ENCODE measurements at regions not wholly inside any gene's neighbourhood (a gene's known extent, or its start where the extent isn't known, plus 50 kb on each side); places are given as distances from the start of the nearest gene placed in this dataset.

DNA sequence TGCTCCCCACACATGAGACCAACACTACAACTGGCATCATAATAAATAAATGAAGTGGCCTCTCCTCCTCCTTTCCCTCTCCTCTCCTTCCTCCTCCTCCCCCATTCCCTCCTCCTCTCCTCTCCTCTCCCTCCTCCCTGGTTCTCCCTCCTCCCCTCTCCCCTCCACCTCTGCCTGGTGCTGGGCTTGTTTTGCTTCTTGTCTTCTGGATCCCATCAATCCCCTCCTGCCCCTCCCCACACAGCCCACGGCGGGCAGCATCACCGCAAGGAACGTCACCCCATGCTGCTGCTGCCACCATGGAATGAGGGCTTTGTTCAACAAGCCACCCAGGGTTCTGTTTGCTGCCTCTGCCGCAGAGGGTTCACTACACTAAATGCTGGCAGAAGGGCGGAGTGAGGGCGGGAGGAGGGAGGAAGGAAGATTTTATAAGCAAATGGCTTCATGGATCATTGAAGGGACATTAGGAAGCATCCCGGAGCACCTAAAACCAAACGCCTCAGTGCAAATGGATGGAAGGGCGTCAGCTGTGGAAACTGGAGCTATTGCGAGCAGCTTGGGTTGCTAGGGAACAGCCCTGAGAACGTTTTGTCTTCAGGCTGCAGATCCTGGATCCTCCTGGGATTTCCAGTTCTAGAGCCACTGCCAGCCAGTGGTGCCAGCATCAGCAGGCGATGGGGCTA is 379.7 kb upstream of the ZMIZ1 start:
- H3K27me3 ChIP-seq = no peaks in the 10 kb centered on the region
- H3K9me3 ChIP-seq = no peaks in the 10 kb centered on the region
- DNase-seq = no peak
- H3K36me3 ChIP-seq = no peaks in the 10 kb centered on the region
- H3K4me3 ChIP-seq = no peak overlapping the region

DNA sequence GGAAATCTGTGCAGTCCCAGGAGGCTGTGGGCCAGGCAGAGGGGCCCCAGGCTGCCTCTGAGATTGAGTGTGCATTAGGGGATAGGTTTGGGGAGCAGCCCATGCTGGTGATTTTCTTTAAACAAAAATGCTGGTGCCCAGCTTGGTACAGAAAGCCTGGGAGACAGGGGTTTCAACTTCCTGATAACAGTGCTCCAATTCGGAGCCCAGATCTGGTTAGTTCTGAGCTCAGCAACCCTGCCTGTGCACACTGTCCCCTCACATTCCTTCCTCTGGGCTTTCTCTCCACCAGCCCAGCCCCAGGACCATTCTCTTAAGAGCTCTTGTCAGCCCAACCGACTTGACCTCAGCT is 379.2 kb upstream of the ZMIZ1 start:
- Histone ChIP-seq H3K9me3 (no peaks in the 10 kb centered on the region), H3K27me3 (no peaks in the 10 kb centered on the region), H3K36me3 (no peaks in the 10 kb centered on the region), H3K4me3 (no peak overlapping the region)
- no peak for DNase-seq

DNA sequence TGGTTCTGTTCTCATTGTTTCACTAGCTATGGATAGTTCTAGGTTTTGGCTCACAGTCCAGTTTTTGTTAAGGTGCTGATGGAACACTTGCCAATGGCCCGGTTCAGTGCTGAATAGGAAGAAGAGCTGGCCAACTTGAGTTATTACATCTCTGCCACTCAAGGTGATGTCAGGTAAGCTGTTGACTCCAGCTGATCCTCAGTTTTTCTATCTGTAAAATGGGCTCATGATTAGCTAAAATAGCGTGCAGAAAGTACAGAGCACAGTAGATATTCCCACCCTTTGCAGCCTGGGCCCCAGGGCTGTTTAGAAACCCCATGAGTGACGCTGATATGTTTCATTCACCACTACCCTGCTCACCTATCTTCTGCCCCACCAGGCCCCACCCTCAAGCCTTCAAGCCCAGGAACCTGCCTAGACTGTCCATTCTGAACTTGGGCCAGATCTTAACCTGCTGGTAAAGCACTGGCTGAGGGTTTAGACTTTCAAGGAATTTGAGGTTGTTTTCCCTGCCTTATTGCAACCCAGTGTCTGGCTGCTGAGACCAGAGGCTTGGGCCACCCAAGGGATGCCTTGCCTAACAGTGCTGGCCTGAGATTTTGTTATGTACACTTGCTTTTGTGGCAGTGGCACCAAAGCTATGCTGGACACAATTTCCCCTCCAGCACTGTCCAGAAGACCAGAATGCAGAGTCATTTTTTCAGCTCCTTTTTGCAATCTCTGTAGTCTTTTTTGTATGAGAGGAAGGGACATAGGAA is 378.2 kb upstream of the ZMIZ1 start:
- DNase-seq = no peak
- Histone ChIP-seq H3K36me3 (no peaks in the 10 kb centered on the region), H3K4me3 (no peak overlapping the region), H3K27me3 (no peaks in the 10 kb centered on the region), H3K9me3 (no peaks in the 10 kb centered on the region)

DNA sequence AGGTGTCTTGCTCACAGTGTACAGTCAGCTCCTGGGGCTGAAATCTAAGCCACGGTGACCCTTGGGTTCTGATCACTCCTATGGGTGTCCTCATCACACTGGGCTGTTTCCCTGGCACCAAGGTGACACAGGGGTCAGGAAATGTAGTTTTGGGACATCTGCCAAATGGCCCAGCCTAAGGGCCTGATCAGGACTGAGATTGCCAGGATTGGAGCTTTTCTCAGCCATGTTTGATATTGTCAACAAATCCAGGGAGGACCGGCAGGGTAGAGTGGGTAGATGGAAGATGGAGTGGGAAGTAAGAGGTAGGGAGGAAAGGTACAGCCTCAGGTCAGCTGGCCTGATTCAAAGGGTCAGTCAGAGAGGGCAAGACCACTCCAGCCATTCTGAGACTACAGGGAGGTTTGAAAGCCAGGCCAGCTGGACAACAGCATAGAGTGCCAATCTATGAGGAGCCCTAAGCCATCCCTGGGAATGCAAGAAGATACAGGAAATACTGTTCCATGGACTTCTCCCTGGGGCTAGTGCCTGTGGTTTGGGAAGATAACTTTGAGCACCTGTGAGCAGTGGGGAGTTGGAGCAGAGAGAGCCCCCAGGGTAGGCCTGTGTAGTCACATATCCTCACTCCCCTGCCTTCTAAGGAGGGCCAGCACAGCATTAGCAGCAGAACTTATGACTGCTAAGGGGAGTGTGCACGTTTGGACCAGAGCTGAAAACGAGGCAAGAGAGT is 377.3 kb upstream of the ZMIZ1 start:
- Histone ChIP-seq H3K27me3 (no peaks in the 10 kb centered on the region), H3K4me3 (no peak overlapping the region), H3K36me3 (no peaks in the 10 kb centered on the region), H3K9me3 (no peaks in the 10 kb centered on the region)
- DNase-seq = no peak

DNA sequence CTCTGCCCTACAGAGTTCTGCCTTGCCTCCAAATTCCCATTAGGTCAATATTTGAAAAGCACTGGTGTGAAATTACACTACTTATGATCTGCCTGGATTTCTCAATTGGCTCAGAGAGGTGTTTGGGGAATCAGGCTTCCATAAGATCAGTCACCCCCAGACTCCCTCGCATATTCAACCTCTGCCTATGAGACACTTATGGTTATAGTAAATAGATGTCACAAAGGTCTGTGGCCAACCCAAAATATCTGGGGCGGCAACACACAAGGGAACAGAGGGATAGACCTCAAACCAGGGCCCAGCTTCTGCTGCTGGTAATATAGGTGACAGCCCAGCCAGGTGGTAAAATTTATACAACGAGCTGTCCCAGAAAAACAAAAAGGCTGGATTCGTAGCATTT is 376.7 kb upstream of the ZMIZ1 start:
- H3K4me3 ChIP-seq = no peak overlapping the region
- H3K27me3 ChIP-seq = no peaks in the 10 kb centered on the region
- no peaks in the 10 kb centered on the region for H3K9me3 ChIP-seq
- DNase-seq = no peak
- no peaks in the 10 kb centered on the region for H3K36me3 ChIP-seq

DNA sequence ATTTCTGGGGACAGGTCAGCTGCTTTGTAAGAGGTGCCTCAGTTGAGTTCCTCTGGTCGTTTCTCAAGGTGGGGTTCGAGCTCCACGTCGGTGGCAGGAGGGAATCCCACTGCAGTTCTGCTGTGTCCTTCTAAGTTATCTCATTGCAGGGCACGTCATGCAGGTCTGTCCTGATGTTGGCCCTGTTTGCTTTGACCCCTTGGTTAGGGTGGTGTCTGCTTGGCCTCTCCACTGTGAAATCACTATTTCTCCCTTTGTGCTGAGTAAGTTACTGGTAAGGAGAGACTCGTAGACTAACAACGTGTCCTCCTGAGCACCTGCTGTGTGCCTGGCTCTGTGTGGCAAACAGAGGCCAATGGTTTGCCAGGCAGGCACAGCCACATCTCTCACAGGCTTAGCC is 372.9 kb upstream of the ZMIZ1 start:
- Histone ChIP-seq H3K27me3 (no peaks in the 10 kb centered on the region), H3K9me3 (no peaks in the 10 kb centered on the region), H3K36me3 (no peaks in the 10 kb centered on the region), H3K4me3 (no peak overlapping the region)
- no peak for DNase-seq

DNA sequence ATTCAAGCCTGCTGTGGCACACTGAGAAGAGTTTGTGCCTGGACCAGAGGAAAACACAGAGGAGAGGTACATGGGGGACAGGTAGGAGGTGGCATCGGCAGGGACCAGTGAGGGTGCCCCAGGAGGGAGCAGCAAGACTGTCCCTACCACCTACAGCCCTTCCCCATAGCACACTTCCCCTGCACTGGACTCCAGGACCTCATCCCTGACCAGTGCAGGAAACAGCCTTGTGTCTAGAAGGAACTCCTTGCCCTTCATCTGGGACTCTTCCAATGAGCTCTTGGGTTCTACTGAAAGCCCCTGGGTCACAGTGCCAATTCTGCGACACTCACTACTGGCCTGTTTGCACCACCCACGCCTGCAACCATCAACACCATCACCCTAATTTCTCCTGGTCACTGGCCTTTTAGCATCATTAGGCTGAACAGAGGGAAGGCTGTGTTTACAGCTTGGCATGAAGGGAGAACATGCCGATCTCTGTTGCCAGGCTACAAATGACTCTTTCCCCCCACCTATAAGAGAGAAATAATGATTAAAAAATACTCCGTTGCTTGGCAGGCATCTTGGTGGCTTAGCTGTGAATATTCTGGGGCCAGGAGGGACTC is 371.9 kb upstream of the ZMIZ1 start:
- no peaks in the 10 kb centered on the region for H3K27me3 ChIP-seq
- DNase-seq = no peak
- H3K4me3 ChIP-seq = no peak overlapping the region
- no peaks in the 10 kb centered on the region for H3K9me3 ChIP-seq
- H3K36me3 ChIP-seq = no peaks in the 10 kb centered on the region

DNA sequence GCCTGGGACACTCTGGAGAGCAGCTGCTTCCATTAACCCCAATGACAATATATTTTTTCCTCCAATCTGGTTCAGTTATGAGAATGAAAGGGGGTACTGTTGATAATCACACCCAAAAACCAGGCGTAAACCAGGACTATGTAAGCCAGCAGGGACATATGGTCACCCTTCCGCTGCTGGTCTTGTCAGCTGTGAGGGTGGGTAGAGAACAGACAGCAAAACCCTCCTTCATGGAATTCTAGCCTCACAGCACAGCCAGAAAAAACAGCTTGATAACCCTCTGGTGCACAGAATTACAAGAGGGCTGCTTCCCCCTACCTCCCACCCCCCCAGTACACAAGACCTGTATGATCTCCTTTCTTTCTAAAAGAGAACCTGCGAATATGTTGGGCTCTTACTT is 368.8 kb upstream of the ZMIZ1 start:
- no peak overlapping the region for H3K4me3 ChIP-seq
- no peaks in the 10 kb centered on the region for H3K9me3 ChIP-seq
- H3K27me3 ChIP-seq = no peaks in the 10 kb centered on the region
- no peak for DNase-seq
- H3K36me3 ChIP-seq = no peaks in the 10 kb centered on the region

DNA sequence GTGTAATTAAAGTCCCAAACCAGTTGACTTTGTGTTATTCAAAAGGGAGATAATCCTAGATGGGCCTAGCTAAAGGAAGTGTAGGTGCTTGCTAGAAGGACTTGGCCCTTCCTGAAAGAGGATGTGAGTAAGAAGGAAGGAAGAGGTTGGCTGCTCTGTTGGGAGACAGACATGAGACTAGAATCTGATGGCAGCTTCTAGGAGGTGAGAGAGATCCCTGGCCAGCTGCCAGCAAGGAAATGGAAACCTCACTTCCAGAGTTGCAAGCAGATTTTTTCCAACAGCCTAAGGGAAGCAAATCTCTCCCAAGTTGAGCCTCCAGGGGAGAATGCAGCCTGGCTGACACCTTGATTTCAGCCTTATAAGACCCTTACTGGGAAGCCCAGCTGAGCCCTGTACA is 368.4 kb upstream of the ZMIZ1 start:
- no peaks in the 10 kb centered on the region for H3K36me3 ChIP-seq
- H3K27me3 ChIP-seq = no peaks in the 10 kb centered on the region
- DNase-seq = peak; percentile 55

DNA sequence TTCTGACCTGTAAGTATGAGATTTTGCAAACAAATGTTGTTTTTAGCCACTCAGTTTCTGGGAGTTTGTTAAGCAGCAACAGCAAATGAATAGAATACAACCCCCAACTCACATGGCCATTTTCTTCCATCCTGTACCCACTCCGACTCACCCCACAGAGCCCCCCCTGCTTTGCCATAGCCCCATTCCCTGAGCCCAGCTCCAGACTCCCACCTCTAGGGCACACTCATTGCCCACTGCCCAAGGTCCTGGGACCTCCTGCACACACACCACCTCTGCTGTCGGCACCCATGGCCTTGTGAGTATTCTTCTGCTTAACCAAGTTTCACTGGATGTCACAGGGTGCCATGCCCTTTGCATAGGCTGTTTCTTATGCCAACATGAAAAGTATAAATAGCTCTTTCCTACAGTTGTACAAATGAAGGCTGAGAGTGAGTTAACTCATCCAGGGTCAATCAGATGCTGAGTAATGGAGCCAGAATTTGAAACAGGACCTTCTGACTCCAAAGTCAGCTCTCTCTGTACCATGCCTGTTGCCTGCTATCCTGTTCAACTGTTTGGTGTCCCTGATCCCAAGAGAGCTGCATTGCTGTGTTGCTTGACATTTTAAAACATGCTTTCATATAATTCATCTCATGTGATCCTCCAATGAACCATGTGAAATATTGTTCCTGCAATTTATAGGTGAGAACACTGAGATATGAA is 367.8 kb upstream of the ZMIZ1 start:
- Histone ChIP-seq H3K27me3 (no peaks in the 10 kb centered on the region), H3K4me3 (no peak overlapping the region), H3K9me3 (no peaks in the 10 kb centered on the region), H3K36me3 (no peaks in the 10 kb centered on the region)
- DNase-seq = no peak

More for the DNA sequence above, 368.4 kb upstream of the ZMIZ1 start:
- H3K9me3 ChIP-seq = no peaks in the 10 kb centered on the region
- no peak overlapping the region for H3K4me3 ChIP-seq

DNA sequence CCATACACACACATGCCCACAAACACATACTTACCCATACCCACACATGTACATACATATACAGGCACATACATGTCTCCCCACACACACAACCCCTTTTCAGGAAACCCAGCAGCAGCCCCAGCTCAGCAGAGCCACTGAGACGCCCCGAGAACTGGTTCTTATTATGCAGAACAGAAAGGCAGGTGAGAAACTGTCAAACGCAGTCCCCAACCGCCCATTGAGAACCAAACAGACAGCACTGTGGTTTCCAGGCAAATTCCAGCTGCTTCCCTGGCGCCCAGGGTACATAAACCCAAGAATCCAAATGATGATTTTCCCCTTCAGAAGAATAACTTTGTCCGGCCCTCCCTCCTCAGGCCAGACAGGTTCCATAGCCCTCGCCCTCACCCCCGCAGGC is 366.6 kb upstream of the ZMIZ1 start:
- Histone ChIP-seq H3K27me3 (no peaks in the 10 kb centered on the region), H3K36me3 (no peaks in the 10 kb centered on the region), H3K9me3 (no peaks in the 10 kb centered on the region), H3K4me3 (no peak overlapping the region)
- no peak for DNase-seq

DNA sequence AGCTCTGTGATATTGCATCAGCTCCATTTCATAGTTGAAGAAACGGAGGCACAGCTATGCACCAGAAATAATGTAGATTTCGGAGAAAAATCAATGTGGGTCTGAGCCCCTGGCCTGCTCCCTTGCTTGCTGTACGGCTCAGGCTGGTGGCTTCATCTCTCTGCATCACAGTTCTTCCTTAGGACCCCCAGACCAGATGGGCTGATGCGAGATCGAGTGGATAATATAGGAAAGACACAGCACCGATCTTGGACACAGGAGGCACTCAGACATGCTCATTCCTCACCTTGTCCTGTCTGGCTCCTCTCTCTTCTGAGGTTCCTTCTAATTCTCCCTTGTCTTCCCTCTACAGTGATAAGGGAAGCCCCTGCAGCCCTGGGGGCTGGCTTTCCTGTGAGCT is 365.9 kb upstream of the ZMIZ1 start:
- H3K36me3 ChIP-seq = no peaks in the 10 kb centered on the region
- no peak overlapping the region for H3K4me3 ChIP-seq
- H3K27me3 ChIP-seq = no peaks in the 10 kb centered on the region
- DNase-seq = no peak
- H3K9me3 ChIP-seq = no peaks in the 10 kb centered on the region

DNA sequence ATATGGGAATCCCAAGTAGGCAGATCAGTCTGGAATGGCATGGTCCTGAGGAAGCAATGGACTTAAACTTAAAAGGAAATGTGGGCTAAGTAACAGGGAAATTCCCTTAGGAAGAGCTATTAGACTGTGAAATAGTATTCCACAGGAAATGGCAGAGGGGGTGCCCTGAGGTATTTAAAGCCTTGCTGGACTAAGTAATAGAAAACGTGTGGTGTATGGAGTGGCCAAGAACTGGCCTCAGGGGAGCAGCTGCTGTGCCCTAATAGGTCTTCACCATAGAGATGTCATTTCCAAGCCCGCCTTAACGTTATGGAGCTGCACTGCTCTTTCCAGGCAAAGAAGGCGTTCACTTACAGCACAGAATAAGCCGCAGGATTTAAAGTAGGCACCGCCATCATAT is 365.2 kb upstream of the ZMIZ1 start:
- no peak for DNase-seq
- no peaks in the 10 kb centered on the region for H3K27me3 ChIP-seq
- H3K9me3 ChIP-seq = no peaks in the 10 kb centered on the region
- no peaks in the 10 kb centered on the region for H3K36me3 ChIP-seq
- no peak overlapping the region for H3K4me3 ChIP-seq

DNA sequence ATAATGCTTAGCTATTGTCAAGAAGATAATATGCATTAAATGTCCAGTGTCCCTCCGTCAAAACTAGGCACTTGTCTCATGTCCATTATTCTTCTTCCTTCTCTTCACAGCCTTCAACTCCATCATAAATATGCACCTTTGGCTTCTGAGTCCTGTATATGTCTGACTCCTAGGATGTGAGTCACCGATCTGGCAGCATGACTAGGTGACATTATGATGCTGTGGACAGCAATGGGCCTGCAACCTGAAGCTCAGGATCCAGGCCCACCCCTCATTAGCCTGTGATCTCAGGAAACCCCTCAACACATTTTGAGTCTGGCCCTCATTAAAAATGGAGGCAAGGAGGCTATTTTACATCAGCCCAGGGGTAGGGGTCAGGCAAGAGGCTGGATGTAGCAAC is 362.5 kb upstream of the ZMIZ1 start:
- Histone ChIP-seq H3K27me3 (no peaks in the 10 kb centered on the region), H3K9me3 (no peaks in the 10 kb centered on the region), H3K36me3 (no peaks in the 10 kb centered on the region), H3K4me3 (no peak overlapping the region)
- DNase-seq = peak; percentile 64

DNA sequence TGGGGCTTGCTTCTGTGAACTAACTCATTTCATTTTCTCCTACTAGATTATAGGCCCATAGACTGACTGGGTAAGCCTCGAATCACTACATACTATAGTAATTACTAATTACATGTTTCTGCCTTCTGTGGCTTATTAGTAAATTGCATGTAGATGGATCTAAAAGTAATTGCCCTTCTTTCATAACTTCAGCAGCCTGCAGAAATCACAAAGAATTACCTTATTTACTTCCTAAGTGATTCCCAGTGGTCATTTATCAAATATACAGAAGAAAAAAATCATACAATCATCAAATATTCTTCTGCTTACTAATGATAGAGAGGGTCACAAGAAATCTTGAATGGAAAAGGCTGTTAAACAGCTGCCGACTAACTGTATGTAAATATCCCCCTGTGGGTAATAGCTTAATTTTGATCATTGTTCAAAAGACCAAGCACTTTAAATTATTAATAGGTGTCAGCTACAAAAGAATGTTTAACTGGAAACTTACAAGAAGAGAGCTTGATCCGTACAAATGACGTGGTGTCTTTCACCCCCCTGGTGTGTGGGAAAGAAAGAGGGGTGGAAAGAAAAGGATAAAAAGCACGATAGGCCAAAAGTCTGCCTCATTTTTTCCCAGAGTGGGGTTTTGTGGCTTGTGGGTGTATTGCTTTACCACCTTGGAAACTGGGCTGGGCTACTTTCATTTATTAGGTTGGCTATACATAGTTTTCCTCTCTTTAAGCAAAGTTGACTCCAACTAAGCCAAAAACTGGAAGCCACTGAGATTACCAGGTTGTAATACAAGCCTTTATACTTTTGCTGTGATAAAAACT is 361.8 kb upstream of the ZMIZ1 start:
- Histone ChIP-seq H3K36me3 (no peaks in the 10 kb centered on the region), H3K4me3 (no peak overlapping the region), H3K27me3 (no peaks in the 10 kb centered on the region), H3K9me3 (no peaks in the 10 kb centered on the region)
- no peak for DNase-seq

DNA sequence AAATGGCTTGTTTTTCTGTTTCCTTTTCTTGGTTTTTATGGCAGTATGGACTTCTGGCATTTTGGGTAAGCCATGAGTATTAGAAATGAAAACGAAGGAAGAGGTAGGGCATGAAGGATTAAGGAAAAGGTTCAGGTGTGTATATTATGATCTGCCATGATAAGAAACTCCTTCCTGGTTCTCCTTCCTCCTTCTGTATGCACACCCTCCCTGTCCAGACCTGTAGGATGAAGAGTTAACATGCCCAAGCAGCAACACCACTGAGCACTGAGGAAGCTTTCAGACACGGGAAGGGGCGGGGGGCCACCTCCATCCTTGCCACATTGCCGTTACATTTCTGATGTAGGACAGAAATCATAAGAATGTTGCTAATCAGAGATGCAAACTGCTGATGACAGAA is 361.0 kb upstream of the ZMIZ1 start:
- DNase-seq = no peak
- H3K36me3 ChIP-seq = no peaks in the 10 kb centered on the region
- no peaks in the 10 kb centered on the region for H3K27me3 ChIP-seq

More for the DNA sequence above, 361.0 kb upstream of the ZMIZ1 start:
- Histone ChIP-seq H3K9me3 (no peaks in the 10 kb centered on the region), H3K4me3 (no peak overlapping the region)
